ENCODE measurements at regions not wholly inside any gene's neighbourhood (a gene's known extent, or its start where the extent isn't known, plus 50 kb on each side); places are given as distances from the start of the nearest gene placed in this dataset.

- DNase-seq, result no peak
Observed at GRCh38 chrX:51437521-51437920, 58.9 kb downstream of the NUDT11 start.

GRCh38 chrX:51435101-51435500 is 61.3 kb downstream of the NUDT11 start:
- DNase-seq, result no peak

GRCh38 chrX:51421972-51422597 is 74.3 kb downstream of the NUDT11 start:
- DNase-seq, result no peak

- DNase-seq, result peak; percentile 45
Observed at GRCh38 chrX:51420610-51421009, 75.8 kb downstream of the NUDT11 start.

DNA sequence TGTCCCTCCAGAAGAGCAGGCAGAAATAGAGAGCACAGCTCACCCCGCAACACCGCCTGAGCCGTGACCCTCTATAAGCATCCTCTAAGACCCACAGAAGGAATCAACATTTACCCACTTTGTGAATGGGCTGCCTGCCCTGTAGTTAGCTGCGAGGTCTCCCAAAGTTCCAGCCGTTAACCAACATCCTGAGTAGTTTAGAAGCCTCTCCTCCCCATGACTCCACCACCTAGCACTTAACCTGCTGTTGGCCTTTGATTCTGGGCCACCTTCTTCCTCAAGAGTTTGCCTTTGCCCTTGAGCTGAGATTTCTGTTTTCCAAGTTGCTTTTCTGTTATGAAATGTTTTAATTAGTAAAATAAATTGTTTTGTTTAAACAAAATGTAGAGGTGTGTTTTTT is 75.8 kb downstream of the NUDT10 start:
- DNase-seq, result no peak

DNA sequence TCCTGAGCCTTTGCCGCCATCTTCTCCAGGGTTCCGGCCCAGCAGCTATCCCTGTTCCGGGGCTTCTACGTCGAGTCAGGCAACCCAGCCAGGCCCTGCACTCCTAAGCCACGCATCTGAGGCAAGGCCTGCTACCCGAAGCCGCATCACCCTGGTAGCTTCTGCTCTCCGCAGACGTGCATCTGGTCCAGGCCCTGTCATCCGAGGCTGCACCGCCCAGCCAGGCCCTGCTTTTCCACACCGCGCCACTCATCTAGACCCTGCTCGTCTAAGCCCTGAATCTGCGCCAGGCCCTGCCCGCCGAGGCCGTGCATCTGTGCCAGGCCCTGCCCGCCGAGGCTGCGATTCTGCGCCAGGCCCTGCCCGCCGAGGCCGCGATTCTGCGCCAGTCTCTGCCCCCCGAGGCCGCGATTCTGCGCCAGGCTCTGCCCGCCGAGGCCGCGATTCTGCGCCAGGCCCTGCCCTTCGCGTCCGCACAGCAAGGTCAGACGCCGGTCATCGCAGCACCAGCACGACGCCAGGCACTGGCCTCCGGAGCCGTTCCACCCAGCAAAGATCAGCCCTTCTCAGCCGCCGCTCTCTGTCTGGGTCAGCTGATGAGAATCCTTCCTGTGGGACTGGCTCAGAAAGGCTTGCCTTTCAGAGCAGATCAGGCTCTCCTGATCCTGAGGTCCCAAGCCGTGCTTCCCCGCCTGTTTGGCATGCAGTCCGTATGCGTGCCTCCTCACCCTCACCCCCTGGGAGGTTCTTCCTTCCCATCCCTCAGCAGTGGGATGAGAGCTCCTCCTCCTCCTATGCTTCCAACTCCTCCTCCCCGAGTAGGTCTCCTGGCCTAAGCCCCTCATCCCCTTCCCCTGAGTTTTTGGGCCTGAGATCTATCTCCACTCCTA is 75.1 kb downstream of the NUDT10 start:
- no peak for DNase-seq

GRCh38 chrX:51406688-51407519 is 74.3 kb downstream of the NUDT10 start:
- no peak for DNase-seq

DNA sequence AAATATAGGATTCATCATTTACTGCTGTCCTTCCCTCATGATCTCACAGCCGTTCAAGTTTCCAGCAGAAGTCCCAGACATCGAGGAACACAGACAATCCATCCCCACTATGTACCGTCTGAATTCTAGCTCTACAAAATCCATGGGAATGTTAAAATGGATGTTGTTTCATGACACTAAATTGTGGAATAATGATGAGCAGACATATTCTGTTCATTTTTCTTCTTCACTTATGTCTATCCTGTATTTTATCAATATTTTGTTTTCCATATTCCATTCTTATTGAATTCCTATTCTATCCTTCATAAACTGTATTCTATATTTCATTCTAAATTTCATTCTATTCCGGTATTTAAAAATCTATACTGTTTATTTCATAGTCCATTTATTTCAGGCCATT is 71.8 kb downstream of the NUDT10 start:
- DNase-seq, result no peak

GRCh38 chrX:51395810-51396728 is 63.4 kb downstream of the NUDT10 start:
- DNase-seq, result peak; percentile 41

DNA sequence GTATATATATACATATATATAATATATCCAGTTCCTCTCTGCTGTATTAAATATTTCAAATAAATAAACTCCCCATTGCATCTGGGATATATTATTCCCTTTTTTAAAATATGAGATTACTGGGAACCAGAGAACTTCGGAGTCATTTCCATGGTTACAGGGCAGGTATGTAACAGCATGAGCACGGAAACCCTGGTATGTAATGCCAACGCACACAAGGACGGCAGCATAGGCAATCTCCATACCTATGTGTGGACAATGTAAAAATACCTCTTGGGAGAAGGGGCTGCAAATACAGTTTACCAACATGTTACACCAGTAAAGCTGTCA is 62.8 kb downstream of the NUDT10 start:
- DNase-seq, result no peak
